Gastroesophageal sphincter (tissue), 3 donors: ENCODE measurements at regions not wholly inside any gene's neighbourhood (a gene's known extent, or its start where the extent isn't known, plus 50 kb on each side); places are given as distances from the start of the nearest gene placed in this dataset.

ENCODE experiments used
- CTCF ChIP-seq, 4 experiments: fragments of 200-600 bp in 2 of 4; fragments of 450-650 bp in 2 of 4; sonication (generic) in 1 of 4; IDR thresholded peaks; one replicate each; pipeline ENCODE4 v1.5.1; 2017 to 2019; ENCODE audit warnings: antibody characterized with exemption in 4 of 4, mild to moderate bottlenecking in 2 of 4, moderate library complexity in 2 of 4
- POLR2A ChIP-seq, 2 donors: fragments of 450-650 bp; IDR thresholded peaks; one replicate each; pipeline ENCODE4 v1.6.1; 2017; ENCODE audit warnings: antibody characterized with exemption in 2 of 2, mild to moderate bottlenecking in 2 of 2, moderate library complexity in 1 of 2

- TF ChIP-seq CTCF (IDR thresholded peaks at IDR 0.05) = no peak
- no peak for TF ChIP-seq POLR2A (IDR thresholded peaks at IDR 0.05)
Observed at GRCh38 chr2:181262782-181263181, 194.4 kb upstream of the ITGA4 start.
